ENCODE measurements at regions not wholly inside any gene's neighbourhood (a gene's known extent, or its start where the extent isn't known, plus 50 kb on each side); places are given as distances from the start of the nearest gene placed in this dataset.

DNA sequence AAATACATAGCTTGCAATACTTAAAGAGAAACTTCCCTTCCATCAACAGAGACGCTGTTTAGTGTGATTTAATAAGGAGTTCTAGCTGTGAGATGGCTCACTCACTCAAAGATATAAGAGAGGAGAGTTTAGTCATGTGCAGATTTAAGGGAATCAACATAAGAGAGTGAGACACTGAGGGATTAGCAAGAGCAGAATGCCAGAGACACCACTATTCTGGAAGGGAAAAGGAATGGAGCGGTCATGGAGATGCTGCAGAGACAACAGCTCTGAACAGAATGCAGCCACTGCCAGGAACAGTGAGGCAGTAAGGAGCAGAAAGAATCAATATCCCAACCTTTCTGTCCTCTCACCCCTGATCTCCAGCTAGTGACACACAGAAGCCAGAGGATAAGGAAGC, 248.8 kb downstream of the MBNL1 start:
- intact Hi-C loops (cut with micrococcal nuclease), result no loop called here
- ATAC-seq (no peak), DNase-seq (ENCODE audit: low read depth, low spot score) (no peak)
- ChIA-PET CTCF (no interaction called here), POLR2A (no interaction called here), RAD21 (ENCODE audit: low non-redundant PET in 1 of 2, low total read pairs in 2 of 2, uncharacterized antibody in 2 of 2, unreplicated experiment in 2 of 2) (no interaction called here)
- Histone ChIP-seq H2AFZ (ENCODE audit: low read depth, low read length, poor library complexity, severe bottlenecking) (no peak overlapping the region), H3K4me1 (ENCODE audit: control insufficient read depth in 1 of 2, insufficient read depth in 2 of 2, low read length in 2 of 2) (no peaks in the 10 kb centered on the region), H4K20me1 (ENCODE audit: insufficient read depth) (no peaks in the 10 kb centered on the region), H3K79me2 (ENCODE audit: insufficient read depth, low read length) (no peaks in the 10 kb centered on the region), H3K9ac (ENCODE audit: low read length) (no peak overlapping the region), H3K36me3 (ENCODE audit: control insufficient read depth in 1 of 2, insufficient read depth in 2 of 2, low read length in 2 of 2) (no peaks in the 10 kb centered on the region), H3K27me3 (ENCODE audit: insufficient read depth, low read length) (no peaks in the 10 kb centered on the region), H3K9me2 (ENCODE audit: insufficient read depth) (no peaks in the 10 kb centered on the region), H3K9me3 (ENCODE audit: control insufficient read depth in 1 of 2, insufficient read depth in 1 of 2, low read depth in 1 of 2, low read length in 2 of 2) (no peaks in the 10 kb centered on the region), H3K4me3 (replicated peaks in 1 of 2; ENCODE audit: low read depth in 1 of 2, low read length in 2 of 2) (no peak overlapping the region), H3K4me2 (ENCODE audit: low read length) (no peak overlapping the region), H3K27ac (ENCODE audit: low read depth, low read length) (no peak overlapping the region)
- no TSS peak for BruUV-seq (replicated peaks)
- TF ChIP-seq, protein P1, sequence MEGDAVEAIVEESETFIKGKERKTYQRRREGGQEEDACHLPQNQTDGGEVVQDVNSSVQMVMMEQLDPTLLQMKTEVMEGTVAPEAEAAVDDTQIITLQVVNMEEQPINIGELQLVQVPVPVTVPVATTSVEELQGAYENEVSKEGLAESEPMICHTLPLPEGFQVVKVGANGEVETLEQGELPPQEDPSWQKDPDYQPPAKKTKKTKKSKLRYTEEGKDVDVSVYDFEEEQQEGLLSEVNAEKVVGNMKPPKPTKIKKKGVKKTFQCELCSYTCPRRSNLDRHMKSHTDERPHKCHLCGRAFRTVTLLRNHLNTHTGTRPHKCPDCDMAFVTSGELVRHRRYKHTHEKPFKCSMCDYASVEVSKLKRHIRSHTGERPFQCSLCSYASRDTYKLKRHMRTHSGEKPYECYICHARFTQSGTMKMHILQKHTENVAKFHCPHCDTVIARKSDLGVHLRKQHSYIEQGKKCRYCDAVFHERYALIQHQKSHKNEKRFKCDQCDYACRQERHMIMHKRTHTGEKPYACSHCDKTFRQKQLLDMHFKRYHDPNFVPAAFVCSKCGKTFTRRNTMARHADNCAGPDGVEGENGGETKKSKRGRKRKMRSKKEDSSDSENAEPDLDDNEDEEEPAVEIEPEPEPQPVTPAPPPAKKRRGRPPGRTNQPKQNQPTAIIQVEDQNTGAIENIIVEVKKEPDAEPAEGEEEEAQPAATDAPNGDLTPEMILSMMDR (IDR thresholded peaks at IDR 0.05 in 2 of 3, conservative IDR thresholded peaks at IDR 0.05 in 1 of 3; ENCODE audit: borderline replicate concordance in 1 of 3, insufficient read depth in 1 of 3, low read depth in 2 of 3, low read length in 2 of 3), result no peak
- TF ChIP-seq EGR1 (IDR thresholded peaks at IDR 0.05; ENCODE audit: low read depth) (no peak), CBX3 (IDR thresholded peaks at IDR 0.05; ENCODE audit: low read depth) (no peak), ELF1 (IDR thresholded peaks at IDR 0.05; ENCODE audit: borderline replicate concordance, low read depth) (no peak), CEBPB (IDR thresholded peaks at IDR 0.05; ENCODE audit: low read depth) (no peak), EZH2phosphoT487 (IDR thresholded peaks at IDR 0.05; ENCODE audit: borderline replicate concordance) (no peak), POLR2AphosphoS5 (IDR thresholded peaks at IDR 0.05; ENCODE audit: low read depth, low read length) (no peak), SP1 (IDR thresholded peaks at IDR 0.05; ENCODE audit: low read depth) (no peak), POLR2A (IDR thresholded peaks at IDR 0.05; ENCODE audit: borderline replicate concordance, extremely low read depth, insufficient read depth, insufficient read length) (no peak), ZNF274 (IDR thresholded peaks at IDR 0.05; ENCODE audit: low read depth, low read length) (no peak), ZFX (IDR thresholded peaks at IDR 0.05) (no peak), JUND (IDR thresholded peaks at IDR 0.05) (no peak), YY1 (IDR thresholded peaks at IDR 0.05; ENCODE audit: extremely low read depth, insufficient replicate concordance, low read depth, low read length) (no peak), FOSL1 (IDR thresholded peaks at IDR 0.05; ENCODE audit: low read depth) (no peak)
- TF ChIP-seq, protein P2, sequence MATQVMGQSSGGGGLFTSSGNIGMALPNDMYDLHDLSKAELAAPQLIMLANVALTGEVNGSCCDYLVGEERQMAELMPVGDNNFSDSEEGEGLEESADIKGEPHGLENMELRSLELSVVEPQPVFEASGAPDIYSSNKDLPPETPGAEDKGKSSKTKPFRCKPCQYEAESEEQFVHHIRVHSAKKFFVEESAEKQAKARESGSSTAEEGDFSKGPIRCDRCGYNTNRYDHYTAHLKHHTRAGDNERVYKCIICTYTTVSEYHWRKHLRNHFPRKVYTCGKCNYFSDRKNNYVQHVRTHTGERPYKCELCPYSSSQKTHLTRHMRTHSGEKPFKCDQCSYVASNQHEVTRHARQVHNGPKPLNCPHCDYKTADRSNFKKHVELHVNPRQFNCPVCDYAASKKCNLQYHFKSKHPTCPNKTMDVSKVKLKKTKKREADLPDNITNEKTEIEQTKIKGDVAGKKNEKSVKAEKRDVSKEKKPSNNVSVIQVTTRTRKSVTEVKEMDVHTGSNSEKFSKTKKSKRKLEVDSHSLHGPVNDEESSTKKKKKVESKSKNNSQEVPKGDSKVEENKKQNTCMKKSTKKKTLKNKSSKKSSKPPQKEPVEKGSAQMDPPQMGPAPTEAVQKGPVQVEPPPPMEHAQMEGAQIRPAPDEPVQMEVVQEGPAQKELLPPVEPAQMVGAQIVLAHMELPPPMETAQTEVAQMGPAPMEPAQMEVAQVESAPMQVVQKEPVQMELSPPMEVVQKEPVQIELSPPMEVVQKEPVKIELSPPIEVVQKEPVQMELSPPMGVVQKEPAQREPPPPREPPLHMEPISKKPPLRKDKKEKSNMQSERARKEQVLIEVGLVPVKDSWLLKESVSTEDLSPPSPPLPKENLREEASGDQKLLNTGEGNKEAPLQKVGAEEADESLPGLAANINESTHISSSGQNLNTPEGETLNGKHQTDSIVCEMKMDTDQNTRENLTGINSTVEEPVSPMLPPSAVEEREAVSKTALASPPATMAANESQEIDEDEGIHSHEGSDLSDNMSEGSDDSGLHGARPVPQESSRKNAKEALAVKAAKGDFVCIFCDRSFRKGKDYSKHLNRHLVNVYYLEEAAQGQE (IDR thresholded peaks at IDR 0.05; ENCODE audit: low read depth), result no peak
- TF ChIP-seq, protein P3, sequence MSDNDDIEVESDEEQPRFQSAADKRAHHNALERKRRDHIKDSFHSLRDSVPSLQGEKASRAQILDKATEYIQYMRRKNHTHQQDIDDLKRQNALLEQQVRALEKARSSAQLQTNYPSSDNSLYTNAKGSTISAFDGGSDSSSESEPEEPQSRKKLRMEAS (IDR thresholded peaks at IDR 0.05), result no peak
